Astrocyte (in vitro differentiated cells and primary cell): ENCODE measurements at regions not wholly inside any gene's neighbourhood (a gene's known extent, or its start where the extent isn't known, plus 50 kb on each side); places are given as distances from the start of the nearest gene placed in this dataset.

ENCODE experiments used
- DNase-seq: peaks from one replicate; pipeline ENCODE4 v3.0.0-alpha.2; 2010; ENCODE audit warnings: low read depth
- FAIRE-seq: peaks from 2 replicates; lab custom pipeline; 2011; peaks lifted over from hg19 to GRCh38; lab: Jason Lieb, UNC
- H2AFZ ChIP-seq: 2 replicates; pipeline ENCODE4 v1.6.0; 2012; ENCODE audit warnings: low read depth, low read length, inconsistent platforms
- H3K27ac ChIP-seq: 2 replicates; pipeline ENCODE4 v1.5.1; 2011; ENCODE audit warnings: low read depth, low read length, inconsistent platforms
- H3K27me3 ChIP-seq: 2 replicates; pipeline ENCODE4 v1.6.0; 2011; ENCODE audit warnings: low read length, inconsistent platforms; ENCODE audit not compliant: insufficient read depth
- H3K36me3 ChIP-seq: 2 replicates; pipeline ENCODE4 v1.5.1; 2011; ENCODE audit warnings: low read length, inconsistent platforms; ENCODE audit not compliant: insufficient read depth
- H3K4me1 ChIP-seq: 2 replicates; pipeline ENCODE4 v1.5.1; 2011; ENCODE audit warnings: low read length, inconsistent platforms; ENCODE audit not compliant: insufficient read depth
- H3K4me2 ChIP-seq: 2 replicates; pipeline ENCODE4 v1.6.0; 2012; ENCODE audit warnings: low read length, inconsistent platforms
- H3K4me3 ChIP-seq: 2 replicates; pipeline ENCODE4 v1.5.1; 2011; ENCODE audit warnings: low read depth, mild to moderate bottlenecking, low read length, inconsistent platforms; ENCODE audit not compliant: insufficient read depth
- H3K79me2 ChIP-seq: 2 replicates; pipeline ENCODE4 v1.6.0; 2012; ENCODE audit warnings: mild to moderate bottlenecking, low read length, inconsistent platforms; ENCODE audit not compliant: insufficient read depth
- H3K9ac ChIP-seq: 2 replicates; pipeline ENCODE4 v1.6.0; 2012; ENCODE audit warnings: mild to moderate bottlenecking, low read length, inconsistent platforms
- H3K9me3 ChIP-seq: 2 replicates; pipeline ENCODE4 v1.5.1; 2012; ENCODE audit warnings: low read depth, mild to moderate bottlenecking, low read length, inconsistent platforms; ENCODE audit not compliant: insufficient read depth
- H4K20me1 ChIP-seq: 2 replicates; pipeline ENCODE4 v1.6.0; 2012; ENCODE audit warnings: low read length, inconsistent platforms; ENCODE audit not compliant: insufficient read depth
- H3K27ac Mint-ChIP-seq: one replicate; pipeline ENCODE4 v1.8.0; 2021; ENCODE audit warnings: mild to moderate bottlenecking, mixed read lengths; ENCODE audit not compliant: unreplicated experiment
- H3K27me3 Mint-ChIP-seq: one replicate; pipeline ENCODE4 v1.8.0; 2021; ENCODE audit warnings: low read depth, mixed read lengths; ENCODE audit not compliant: unreplicated experiment
- H3K36me3 Mint-ChIP-seq: one replicate; pipeline ENCODE4 v1.8.0; 2021; ENCODE audit warnings: low read depth, mixed read lengths; ENCODE audit not compliant: unreplicated experiment
- H3K4me1 Mint-ChIP-seq: one replicate; pipeline ENCODE4 v1.8.0; 2021; ENCODE audit warnings: low read depth, mixed read lengths; ENCODE audit not compliant: unreplicated experiment
- H3K4me3 Mint-ChIP-seq: one replicate; pipeline ENCODE4 v1.8.0; 2021; ENCODE audit warnings: mild to moderate bottlenecking, moderate library complexity, mixed read lengths; ENCODE audit not compliant: unreplicated experiment
- H3K9me3 Mint-ChIP-seq: one replicate; pipeline ENCODE4 v1.8.0; 2021; ENCODE audit warnings: mild to moderate bottlenecking, mixed read lengths; ENCODE audit not compliant: unreplicated experiment
- EZH2 ChIP-seq: IDR thresholded peaks from 2 replicates; pipeline ENCODE4 v1.6.1; 2012; ENCODE audit warnings: mild to moderate bottlenecking, low read length, inconsistent platforms; ENCODE audit not compliant: insufficient read depth
- TF ChIP-seq, protein P1 (sequence below): IDR thresholded peaks from 2 replicates; pipeline ENCODE4 v1.5.1; 2011; ENCODE audit warnings: low read depth, mild to moderate bottlenecking, inconsistent platforms, low read length, moderate library complexity; ENCODE audit not compliant: insufficient read depth

DNA sequence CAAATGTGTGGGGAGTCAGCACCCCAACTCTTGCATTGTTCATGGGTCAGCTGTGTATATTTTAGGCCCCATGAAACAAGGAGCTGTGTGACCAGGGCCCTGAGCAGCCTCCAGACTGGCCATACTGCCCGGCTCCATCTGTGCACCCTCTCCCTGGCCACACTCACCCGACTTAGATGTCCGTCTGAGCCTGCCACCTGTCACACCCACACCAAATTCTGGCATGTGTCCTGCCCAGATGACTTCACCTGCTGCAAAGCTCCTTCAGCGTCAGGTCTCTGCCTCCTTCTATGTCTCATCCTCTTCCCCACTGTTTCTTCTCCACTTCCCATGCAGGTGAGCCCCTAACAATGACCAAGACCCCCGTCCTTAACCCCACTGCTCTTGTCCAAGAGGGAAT lies 88.1 kb upstream of the THBS2 start:
- no peak overlapping the region for H3K4me3 Mint-ChIP-seq
- H3K27me3 Mint-ChIP-seq = peaks cover 4% of the 10 kb centered on the region
- H3K9me3 Mint-ChIP-seq = peaks cover 4% of the 10 kb centered on the region
- FAIRE-seq (no peak), DNase-seq (no peak)
- Histone ChIP-seq H3K27me3 (no peaks in the 10 kb centered on the region), H3K79me2 (no peaks in the 10 kb centered on the region), H4K20me1 (no peaks in the 10 kb centered on the region), H3K9ac (no peak overlapping the region), H2AFZ (no peak overlapping the region), H3K27ac (no peak overlapping the region), H3K36me3 (no peaks in the 10 kb centered on the region), H3K9me3 (peaks cover 4% of the 10 kb centered on the region), H3K4me2 (no peak overlapping the region), H3K4me1 (no peaks in the 10 kb centered on the region), H3K4me3 (no peak overlapping the region)
- H3K27ac Mint-ChIP-seq = no peak overlapping the region
- H3K4me1 Mint-ChIP-seq = peaks cover 3% of the 10 kb centered on the region
- TF ChIP-seq EZH2 = no peak
- TF ChIP-seq, protein P1, sequence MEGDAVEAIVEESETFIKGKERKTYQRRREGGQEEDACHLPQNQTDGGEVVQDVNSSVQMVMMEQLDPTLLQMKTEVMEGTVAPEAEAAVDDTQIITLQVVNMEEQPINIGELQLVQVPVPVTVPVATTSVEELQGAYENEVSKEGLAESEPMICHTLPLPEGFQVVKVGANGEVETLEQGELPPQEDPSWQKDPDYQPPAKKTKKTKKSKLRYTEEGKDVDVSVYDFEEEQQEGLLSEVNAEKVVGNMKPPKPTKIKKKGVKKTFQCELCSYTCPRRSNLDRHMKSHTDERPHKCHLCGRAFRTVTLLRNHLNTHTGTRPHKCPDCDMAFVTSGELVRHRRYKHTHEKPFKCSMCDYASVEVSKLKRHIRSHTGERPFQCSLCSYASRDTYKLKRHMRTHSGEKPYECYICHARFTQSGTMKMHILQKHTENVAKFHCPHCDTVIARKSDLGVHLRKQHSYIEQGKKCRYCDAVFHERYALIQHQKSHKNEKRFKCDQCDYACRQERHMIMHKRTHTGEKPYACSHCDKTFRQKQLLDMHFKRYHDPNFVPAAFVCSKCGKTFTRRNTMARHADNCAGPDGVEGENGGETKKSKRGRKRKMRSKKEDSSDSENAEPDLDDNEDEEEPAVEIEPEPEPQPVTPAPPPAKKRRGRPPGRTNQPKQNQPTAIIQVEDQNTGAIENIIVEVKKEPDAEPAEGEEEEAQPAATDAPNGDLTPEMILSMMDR = no peak
- no peaks in the 10 kb centered on the region for H3K36me3 Mint-ChIP-seq

DNA sequence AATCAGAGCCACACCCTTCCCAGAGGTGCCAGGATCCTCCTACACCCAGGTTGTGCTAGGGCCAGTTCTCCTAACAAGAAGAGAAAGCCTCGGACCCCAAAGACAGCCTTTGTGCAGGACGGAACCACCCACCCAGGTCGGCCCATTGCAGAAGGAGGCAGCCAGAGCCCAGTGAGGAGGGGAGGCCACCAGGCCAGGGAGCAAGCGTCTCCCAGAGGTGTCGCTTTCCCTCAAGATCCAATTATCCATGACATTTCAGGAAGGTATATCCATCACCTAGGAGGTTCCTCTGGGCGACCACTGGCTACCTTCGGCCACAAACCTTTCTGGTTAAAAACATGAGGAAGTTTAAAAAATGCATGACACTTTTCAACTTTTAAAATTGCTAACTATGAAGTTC lies 87.4 kb upstream of the THBS2 start:
- H3K27ac ChIP-seq = no peak overlapping the region
- no peaks in the 10 kb centered on the region for H3K36me3 ChIP-seq
- no peaks in the 10 kb centered on the region for H3K27me3 ChIP-seq
- DNase-seq (no peak), FAIRE-seq (no peak)
- peaks cover 4% of the 10 kb centered on the region for H3K9me3 ChIP-seq
- Mint-ChIP-seq H3K36me3 (no peaks in the 10 kb centered on the region), H3K4me3 (no peak overlapping the region), H3K4me1 (peaks cover 3% of the 10 kb centered on the region), H3K27me3 (peaks cover 4% of the 10 kb centered on the region), H3K9me3 (peaks cover 4% of the 10 kb centered on the region), H3K27ac (no peak overlapping the region)
- no peak for TF ChIP-seq EZH2
- TF ChIP-seq, protein P1 = no peak
- no peak overlapping the region for H2AFZ ChIP-seq
- H4K20me1 ChIP-seq = no peaks in the 10 kb centered on the region
- H3K4me1 ChIP-seq = no peaks in the 10 kb centered on the region
- no peaks in the 10 kb centered on the region for H3K79me2 ChIP-seq
- no peak overlapping the region for H3K4me2 ChIP-seq
- no peak overlapping the region for H3K4me3 ChIP-seq
- H3K9ac ChIP-seq = no peak overlapping the region

DNA sequence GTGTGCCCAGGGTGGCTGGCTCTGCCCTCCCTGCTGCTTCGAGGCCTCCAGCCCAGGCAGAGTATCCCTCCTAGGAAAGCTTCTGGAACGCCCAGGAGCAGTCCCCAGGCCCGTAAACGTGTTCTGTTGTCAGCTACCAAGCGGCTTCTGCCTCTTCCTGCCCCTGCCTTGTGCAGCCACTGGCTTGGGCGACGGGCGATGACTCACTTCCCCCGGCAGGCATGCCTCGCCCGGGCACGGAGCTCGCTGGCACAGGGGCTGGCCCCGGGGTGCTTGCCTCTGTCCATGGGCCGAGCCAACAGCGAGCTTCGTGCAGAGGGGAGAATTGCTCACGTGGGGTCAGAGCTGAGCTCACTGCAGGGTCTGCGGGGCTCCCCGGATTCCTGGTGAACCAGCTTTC lies 86.7 kb upstream of the THBS2 start:
- Histone ChIP-seq H3K4me3 (no peak overlapping the region), H4K20me1 (no peaks in the 10 kb centered on the region), H3K79me2 (no peaks in the 10 kb centered on the region), H3K4me1 (no peaks in the 10 kb centered on the region), H3K4me2 (no peak overlapping the region), H3K36me3 (no peaks in the 10 kb centered on the region), H2AFZ (no peak overlapping the region), H3K9ac (no peak overlapping the region), H3K27me3 (no peaks in the 10 kb centered on the region), H3K9me3 (peaks cover 4% of the 10 kb centered on the region), H3K27ac (no peak overlapping the region)
- Mint-ChIP-seq H3K4me3 (no peak overlapping the region), H3K36me3 (no peaks in the 10 kb centered on the region), H3K4me1 (peaks cover 3% of the 10 kb centered on the region), H3K9me3 (peaks cover 4% of the 10 kb centered on the region), H3K27ac (no peak overlapping the region), H3K27me3 (peaks cover 4% of the 10 kb centered on the region)
- FAIRE-seq (no peak), DNase-seq (no peak)
- TF ChIP-seq EZH2 = no peak
- TF ChIP-seq, protein P1 = no peak
